HUDEP-2 (cell line): ENCODE measurements at regions not wholly inside any gene's neighbourhood (a gene's known extent, or its start where the extent isn't known, plus 50 kb on each side); places are given as distances from the start of the nearest gene placed in this dataset.
"Not testable (repeated sequence)": the region's sequence is repeated elsewhere in the genome, so short reads cannot be mapped to it uniquely, and the experiment has no call there.

Experiments used
- DNase-seq, 76 experiments: peaks; one replicate each; lab custom pipeline; 2025; ENCODE audit not compliant: unreplicated experiment in 76 of 76; lab: John Stamatoyannopoulos, UW

- no peak for DNase-seq
Observed at GRCh38 chr7:82625377-82625776, 181.8 kb upstream of the CACNA2D1 start.

GRCh38 chr7:82624965-82625364 lies 181.4 kb upstream of the CACNA2D1 start:
- DNase-seq = no peak

GRCh38 chr7:82624337-82624736 lies 180.8 kb upstream of the CACNA2D1 start:
- DNase-seq = no peak

GRCh38 chr7:82623812-82624211 lies 180.2 kb upstream of the CACNA2D1 start:
- DNase-seq = no peak

- DNase-seq = no peak
Observed at GRCh38 chr7:82617156-82617555, 173.6 kb upstream of the CACNA2D1 start.

GRCh38 chr7:82616059-82616728 lies 172.6 kb upstream of the CACNA2D1 start:
- DNase-seq = no peak

- no peak for DNase-seq
Observed at GRCh38 chr7:82615527-82615926, 171.9 kb upstream of the CACNA2D1 start.

- DNase-seq = no peak
Observed at GRCh38 chr7:82609746-82610145, 166.2 kb upstream of the CACNA2D1 start.

- DNase-seq = peak in 7 of 76 experiments; percentile 1 to 24 (median 4)
Observed at GRCh38 chr7:82605247-82605864, 161.8 kb upstream of the CACNA2D1 start.

- no peak for DNase-seq
Observed at GRCh38 chr7:82602066-82602465, 158.5 kb upstream of the CACNA2D1 start.

GRCh38 chr7:82600531-82600930 lies 157.0 kb upstream of the CACNA2D1 start:
- no peak for DNase-seq

- no peak for DNase-seq
Observed at GRCh38 chr7:82599895-82600294, 156.3 kb upstream of the CACNA2D1 start.

- no peak for DNase-seq
Observed at GRCh38 chr7:82598958-82599357, 155.4 kb upstream of the CACNA2D1 start.

GRCh38 chr7:82595795-82596194 lies 152.2 kb upstream of the CACNA2D1 start:
- DNase-seq = peak in 1 of 76 experiments; percentile 20

GRCh38 chr7:82595176-82595575 lies 151.6 kb upstream of the CACNA2D1 start:
- DNase-seq = no peak

GRCh38 chr7:82594665-82595064 lies 151.1 kb upstream of the CACNA2D1 start:
- DNase-seq = no peak

GRCh38 chr7:82593780-82594179 lies 150.2 kb upstream of the CACNA2D1 start:
- no peak for DNase-seq

GRCh38 chr7:82592416-82592815 lies 148.8 kb upstream of the CACNA2D1 start:
- no peak for DNase-seq

GRCh38 chr7:82579047-82579446 lies 135.5 kb upstream of the CACNA2D1 start:
- no peak for DNase-seq

- DNase-seq = no peak
Observed at GRCh38 chr7:82578430-82578829, 134.9 kb upstream of the CACNA2D1 start.

GRCh38 chr7:82572195-82572880 lies 128.8 kb upstream of the CACNA2D1 start:
- peak in 64 of 76 experiments; percentile 1 to 79 (median 42) for DNase-seq

- not testable (repeated sequence) for DNase-seq
Observed at GRCh38 chr7:82571047-82571446, 127.5 kb upstream of the CACNA2D1 start.
